Neural progenitor cell (in vitro differentiated cells): ENCODE measurements at regions not wholly inside any gene's neighbourhood (a gene's known extent, or its start where the extent isn't known, plus 50 kb on each side); places are given as distances from the start of the nearest gene placed in this dataset.

Source experiments
- DNase-seq: peaks from one replicate; pipeline ENCODE4 v3.0.0-alpha.2; 2016; ENCODE audit warnings: low spot score
- H2AFZ ChIP-seq: fragments of 200-600 bp; sonication (generic); replicated peaks from 2 replicates; pipeline ENCODE4 v1.6.1; 2016; ENCODE audit warnings: antibody characterized with exemption
- H3F3A ChIP-seq: fragments of 200-600 bp; sonication (generic); 2 replicates; pipeline ENCODE4 v1.6.1; 2016; ENCODE audit warnings: antibody characterized with exemption, low read depth
- H3K27ac ChIP-seq: fragments of 200-600 bp; sonication (generic); 2 replicates; pipeline ENCODE4 v1.5.1; 2016; ENCODE audit warnings: mild to moderate bottlenecking
- H3K27me3 ChIP-seq: fragments of 200-600 bp; sonication (generic); 2 replicates; pipeline ENCODE4 v1.6.1; 2016; ENCODE audit warnings: mild to moderate bottlenecking, moderate library complexity
- H3K36me3 ChIP-seq: fragments of 200-600 bp; sonication (generic); 2 replicates; pipeline ENCODE4 v1.5.1; 2016
- H3K4me1 ChIP-seq: fragments of 200-600 bp; sonication (generic); 2 replicates; pipeline ENCODE4 v1.6.1; 2016; ENCODE audit warnings: mixed run types
- H3K4me2 ChIP-seq: fragments of 200-600 bp; sonication (generic); 2 replicates; pipeline ENCODE4 v1.6.1; 2016
- H3K4me3 ChIP-seq: fragments of 200-600 bp; sonication (generic); 2 replicates; pipeline ENCODE4 v1.5.1; 2016
- H3K79me2 ChIP-seq: fragments of 200-600 bp; sonication (generic); 2 replicates; pipeline ENCODE4 v1.6.1; 2016; ENCODE audit warnings: low read depth
- H3K9ac ChIP-seq: fragments of 200-600 bp; sonication (generic); 2 replicates; pipeline ENCODE4 v1.6.1; 2016
- H3K9me3 ChIP-seq: fragments of 200-600 bp; sonication (generic); 2 replicates; pipeline ENCODE4 v1.5.1; 2016; ENCODE audit warnings: low read depth
- H4K20me1 ChIP-seq: fragments of 200-600 bp; sonication (generic); 2 replicates; pipeline ENCODE4 v1.6.1; 2016; ENCODE audit warnings: low read depth
- H3K27ac Mint-ChIP-seq: 3 replicates; pipeline ENCODE4 v1.8.0; 2021; ENCODE audit warnings: mixed read lengths
- H3K27me3 Mint-ChIP-seq: 2 replicates; pipeline ENCODE4 v1.8.0; 2022; ENCODE audit warnings: low read depth, mild to moderate bottlenecking, inconsistent platforms, moderate library complexity, mixed read lengths; ENCODE audit not compliant: insufficient read depth
- H3K36me3 Mint-ChIP-seq: 3 replicates; pipeline ENCODE4 v1.8.0; 2021; ENCODE audit warnings: mixed read lengths
- H3K4me1 Mint-ChIP-seq: 3 replicates; pipeline ENCODE4 v1.8.0; 2021; ENCODE audit warnings: mixed read lengths
- H3K4me3 Mint-ChIP-seq: 3 replicates; pipeline ENCODE4 v1.8.0; 2021; ENCODE audit warnings: mild to moderate bottlenecking, moderate library complexity, mixed read lengths
- H3K9me3 Mint-ChIP-seq: 3 replicates; pipeline ENCODE4 v1.8.0; 2020; ENCODE audit warnings: mixed read lengths
- EZH2 ChIP-seq: fragments of 200-600 bp; sonication (generic); IDR thresholded peaks from 2 replicates; pipeline ENCODE4 v1.6.1; 2017; ENCODE audit warnings: antibody characterized with exemption, mild to moderate bottlenecking, moderate library complexity
- EZH2phosphoT487 ChIP-seq: fragments of 200-600 bp; sonication (generic); IDR thresholded peaks from 2 replicates; pipeline ENCODE4 v1.6.1; 2017; ENCODE audit warnings: antibody characterized with exemption
- TF ChIP-seq, protein P1 (sequence below): fragments of 200-600 bp; sonication (generic); IDR thresholded peaks from 2 replicates; pipeline ENCODE4 v1.5.1; 2017; ENCODE audit warnings: antibody characterized with exemption, mild to moderate bottlenecking

DNA sequence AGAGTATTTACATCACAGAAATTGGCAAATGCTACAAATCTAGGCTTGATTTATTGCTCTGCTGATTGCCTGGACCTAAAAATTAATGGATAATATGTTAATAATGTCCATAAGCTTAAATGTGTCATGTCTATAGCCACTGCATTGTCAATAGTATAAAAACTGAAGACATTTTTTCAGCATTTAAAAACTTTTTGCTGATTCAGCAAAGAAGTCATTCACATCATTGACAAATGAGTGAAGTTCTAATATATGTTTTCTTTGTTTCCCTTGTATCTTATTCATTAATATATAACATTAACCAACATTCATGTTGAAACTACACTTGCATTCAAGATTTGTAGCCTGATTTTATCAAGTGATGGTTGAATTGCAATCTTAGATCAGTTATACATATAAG is 214.7 kb upstream of the XYLT1 start:
- peaks cover 5% of the 10 kb centered on the region for H3K27me3 Mint-ChIP-seq
- H3K4me1 ChIP-seq, result peaks cover 4% of the 10 kb centered on the region
- H3K4me2 ChIP-seq, result no peak overlapping the region
- H3K4me3 ChIP-seq, result no peak overlapping the region
- H3F3A ChIP-seq, result no peaks in the 10 kb centered on the region
- DNase-seq, result no peak
- peaks cover 4% of the 10 kb centered on the region for H3K9me3 ChIP-seq
- no peak overlapping the region for H3K27ac Mint-ChIP-seq
- H3K36me3 Mint-ChIP-seq, result no peaks in the 10 kb centered on the region
- H3K27ac ChIP-seq, result no peak overlapping the region
- no peaks in the 10 kb centered on the region for H3K4me1 Mint-ChIP-seq
- no peak overlapping the region for H3K4me3 Mint-ChIP-seq
- H3K9ac ChIP-seq, result no peak overlapping the region
- no peak overlapping the region for H2AFZ ChIP-seq
- H3K27me3 ChIP-seq, result no peaks in the 10 kb centered on the region
- peaks cover 3% of the 10 kb centered on the region for H3K9me3 Mint-ChIP-seq
- no peaks in the 10 kb centered on the region for H3K36me3 ChIP-seq
- no peaks in the 10 kb centered on the region for H4K20me1 ChIP-seq
- no peaks in the 10 kb centered on the region for H3K79me2 ChIP-seq
- no peak for TF ChIP-seq EZH2
- TF ChIP-seq, protein P1, sequence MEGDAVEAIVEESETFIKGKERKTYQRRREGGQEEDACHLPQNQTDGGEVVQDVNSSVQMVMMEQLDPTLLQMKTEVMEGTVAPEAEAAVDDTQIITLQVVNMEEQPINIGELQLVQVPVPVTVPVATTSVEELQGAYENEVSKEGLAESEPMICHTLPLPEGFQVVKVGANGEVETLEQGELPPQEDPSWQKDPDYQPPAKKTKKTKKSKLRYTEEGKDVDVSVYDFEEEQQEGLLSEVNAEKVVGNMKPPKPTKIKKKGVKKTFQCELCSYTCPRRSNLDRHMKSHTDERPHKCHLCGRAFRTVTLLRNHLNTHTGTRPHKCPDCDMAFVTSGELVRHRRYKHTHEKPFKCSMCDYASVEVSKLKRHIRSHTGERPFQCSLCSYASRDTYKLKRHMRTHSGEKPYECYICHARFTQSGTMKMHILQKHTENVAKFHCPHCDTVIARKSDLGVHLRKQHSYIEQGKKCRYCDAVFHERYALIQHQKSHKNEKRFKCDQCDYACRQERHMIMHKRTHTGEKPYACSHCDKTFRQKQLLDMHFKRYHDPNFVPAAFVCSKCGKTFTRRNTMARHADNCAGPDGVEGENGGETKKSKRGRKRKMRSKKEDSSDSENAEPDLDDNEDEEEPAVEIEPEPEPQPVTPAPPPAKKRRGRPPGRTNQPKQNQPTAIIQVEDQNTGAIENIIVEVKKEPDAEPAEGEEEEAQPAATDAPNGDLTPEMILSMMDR, result no peak
- TF ChIP-seq EZH2phosphoT487, result no peak

DNA sequence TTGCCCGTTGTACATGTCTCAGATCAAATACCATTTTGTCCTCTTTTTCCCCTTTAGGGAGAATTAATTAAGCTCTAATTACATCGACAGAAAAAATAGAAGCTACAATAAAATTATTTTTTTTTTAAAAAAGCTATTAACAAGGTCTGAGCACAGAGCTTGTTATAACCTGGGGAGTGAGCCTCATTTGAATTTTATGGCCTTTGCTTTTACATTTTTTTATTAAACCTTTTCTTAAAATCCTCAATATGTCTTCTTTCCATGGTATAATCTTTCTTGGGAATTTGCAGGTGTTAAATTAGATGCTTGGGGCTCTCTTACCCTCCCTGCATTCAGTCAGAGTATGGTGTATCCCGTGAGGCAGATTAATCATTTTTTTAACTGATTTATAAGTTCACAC is 212.5 kb upstream of the XYLT1 start:
- H3K4me2 ChIP-seq, result no peak overlapping the region
- Mint-ChIP-seq H3K36me3 (no peaks in the 10 kb centered on the region), H3K4me3 (no peak overlapping the region), H3K9me3 (peaks cover 12% of the 10 kb centered on the region), H3K27me3 (peaks cover 2% of the 10 kb centered on the region), H3K4me1 (no peaks in the 10 kb centered on the region), H3K27ac (no peak overlapping the region)
- no peaks in the 10 kb centered on the region for H3K27me3 ChIP-seq
- DNase-seq, result no peak
- TF ChIP-seq EZH2, result no peak
- TF ChIP-seq, protein P1, result no peak
- no peak overlapping the region for H2AFZ ChIP-seq
- H3K9ac ChIP-seq, result no peak overlapping the region
- H3F3A ChIP-seq, result no peaks in the 10 kb centered on the region
- H3K9me3 ChIP-seq, result peaks cover 16% of the 10 kb centered on the region
- no peaks in the 10 kb centered on the region for H4K20me1 ChIP-seq
- no peaks in the 10 kb centered on the region for H3K36me3 ChIP-seq
- H3K79me2 ChIP-seq, result no peaks in the 10 kb centered on the region
- H3K27ac ChIP-seq, result no peak overlapping the region
- no peak overlapping the region for H3K4me3 ChIP-seq
- peaks cover 4% of the 10 kb centered on the region for H3K4me1 ChIP-seq

DNA sequence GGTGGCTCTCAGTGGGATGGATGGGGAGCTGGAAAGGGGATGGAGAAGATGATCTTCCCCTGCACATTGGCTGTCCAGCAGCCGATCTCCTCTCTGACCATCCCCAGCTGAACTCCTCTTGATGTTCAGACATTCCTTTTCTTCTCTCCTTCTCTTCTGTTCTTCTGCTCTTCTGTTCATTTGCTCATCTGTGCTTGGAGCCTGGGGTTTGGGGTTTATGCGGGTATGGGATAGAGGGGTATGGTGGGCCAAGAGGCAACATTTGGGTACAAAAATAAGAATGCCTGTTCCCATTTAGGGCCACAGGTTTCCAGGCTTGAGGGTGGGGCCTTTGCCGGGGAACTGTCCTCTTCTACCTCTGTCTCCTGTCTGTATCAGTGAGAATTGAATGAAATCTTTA is 205.4 kb upstream of the XYLT1 start:
- Histone ChIP-seq H4K20me1 (no peaks in the 10 kb centered on the region), H3K9ac (no peak overlapping the region), H3K9me3 (peaks cover 16% of the 10 kb centered on the region), H3K4me2 (no peak overlapping the region), H2AFZ (no peak overlapping the region), H3K27ac (no peak overlapping the region), H3K36me3 (no peaks in the 10 kb centered on the region), H3K27me3 (no peaks in the 10 kb centered on the region), H3K4me1 (peaks cover 10% of the 10 kb centered on the region), H3F3A (no peaks in the 10 kb centered on the region), H3K4me3 (no peak overlapping the region), H3K79me2 (no peaks in the 10 kb centered on the region)
- Mint-ChIP-seq H3K27me3 (no peaks in the 10 kb centered on the region), H3K4me3 (no peak overlapping the region), H3K36me3 (no peaks in the 10 kb centered on the region), H3K27ac (no peak overlapping the region), H3K9me3 (peaks cover 12% of the 10 kb centered on the region), H3K4me1 (no peaks in the 10 kb centered on the region)
- TF ChIP-seq, protein P1, result no peak
- TF ChIP-seq EZH2phosphoT487, result no peak
- TF ChIP-seq EZH2, result no peak
- DNase-seq, result no peak
